MCF 10A (cell line): ENCODE measurements at regions not wholly inside any gene's neighbourhood (a gene's known extent, or its start where the extent isn't known, plus 50 kb on each side); places are given as distances from the start of the nearest gene placed in this dataset.

Experiments used
- BruUV-seq: library from RNA; stranded (reverse); fragments of 400-500 nt; replicated peaks from 2 replicates; lab custom pipeline; 2021; lab: Mats Ljungman, UMichigan
- CTCF ChIA-PET: fragments of 300-600 bp; sonication (Branson Sonifier 250); formaldehyde crosslinking; extraction: SDS; loops from one replicate; lab custom pipeline; 2021; ENCODE audit warnings: antibody characterized with exemption, inconsistent platforms; lab: Yijun Ruan, JAX
- POLR2A ChIA-PET: fragments of 300-600, 350-650 bp; sonication (Branson Sonifier 250); formaldehyde crosslinking; extraction: SDS; loops from one replicate; lab custom pipeline; 2020; ENCODE audit warnings: antibody characterized with exemption, inconsistent platforms; lab: Yijun Ruan, JAX
- DNase-seq: peaks from one replicate; pipeline ENCODE4 v3.0.0-alpha.2; 2018; ENCODE audit not compliant: unreplicated experiment
- H3K27ac Mint-ChIP-seq: one replicate; pipeline ENCODE4 v1.8.0; 2022; ENCODE audit warnings: mild to moderate bottlenecking, low read depth, mixed read lengths; ENCODE audit not compliant: unreplicated experiment
- H3K27me3 Mint-ChIP-seq: one replicate; pipeline ENCODE4 v1.8.0; 2022; ENCODE audit warnings: mixed read lengths; ENCODE audit not compliant: insufficient read depth, unreplicated experiment
- H3K36me3 Mint-ChIP-seq: one replicate; pipeline ENCODE4 v1.8.0; 2022; ENCODE audit warnings: mild to moderate bottlenecking, moderate library complexity, mixed read lengths; ENCODE audit not compliant: insufficient read depth, unreplicated experiment
- H3K4me1 Mint-ChIP-seq: one replicate; pipeline ENCODE4 v1.8.0; 2022; ENCODE audit warnings: mixed read lengths; ENCODE audit not compliant: insufficient read depth, unreplicated experiment
- H3K4me3 Mint-ChIP-seq: one replicate; pipeline ENCODE4 v1.8.0; 2022; ENCODE audit warnings: mild to moderate bottlenecking, moderate library complexity, mixed read lengths; ENCODE audit not compliant: unreplicated experiment
- H3K9me3 Mint-ChIP-seq: one replicate; pipeline ENCODE4 v1.8.0; 2022; ENCODE audit warnings: mixed read lengths; ENCODE audit not compliant: unreplicated experiment
- intact Hi-C: fragments of 100-400 bp; cut with micrococcal nuclease; formaldehyde crosslinking; loops from 2 replicates; pipeline ENCODE4 v1.14.1; 2022
- TF ChIP-seq, protein P1 (sequence below): fragments of 200-600 bp; IDR thresholded peaks from one replicate; pipeline ENCODE4 v1.8.0; 2022; ENCODE audit warnings: antibody characterized with exemption, mild to moderate bottlenecking; ENCODE audit not compliant: unreplicated experiment

- Mint-ChIP-seq H3K4me3 (no peak overlapping the region), H3K27ac (no peak overlapping the region), H3K4me1 (no peaks in the 10 kb centered on the region), H3K27me3 (no peaks in the 10 kb centered on the region), H3K9me3 (no peaks in the 10 kb centered on the region), H3K36me3 (no peaks in the 10 kb centered on the region)
- CTCF ChIA-PET = no interaction called here
- intact Hi-C loops = no loop called here
- no peak for DNase-seq
- BruUV-seq = no TSS peak
- TF ChIP-seq, protein P1, sequence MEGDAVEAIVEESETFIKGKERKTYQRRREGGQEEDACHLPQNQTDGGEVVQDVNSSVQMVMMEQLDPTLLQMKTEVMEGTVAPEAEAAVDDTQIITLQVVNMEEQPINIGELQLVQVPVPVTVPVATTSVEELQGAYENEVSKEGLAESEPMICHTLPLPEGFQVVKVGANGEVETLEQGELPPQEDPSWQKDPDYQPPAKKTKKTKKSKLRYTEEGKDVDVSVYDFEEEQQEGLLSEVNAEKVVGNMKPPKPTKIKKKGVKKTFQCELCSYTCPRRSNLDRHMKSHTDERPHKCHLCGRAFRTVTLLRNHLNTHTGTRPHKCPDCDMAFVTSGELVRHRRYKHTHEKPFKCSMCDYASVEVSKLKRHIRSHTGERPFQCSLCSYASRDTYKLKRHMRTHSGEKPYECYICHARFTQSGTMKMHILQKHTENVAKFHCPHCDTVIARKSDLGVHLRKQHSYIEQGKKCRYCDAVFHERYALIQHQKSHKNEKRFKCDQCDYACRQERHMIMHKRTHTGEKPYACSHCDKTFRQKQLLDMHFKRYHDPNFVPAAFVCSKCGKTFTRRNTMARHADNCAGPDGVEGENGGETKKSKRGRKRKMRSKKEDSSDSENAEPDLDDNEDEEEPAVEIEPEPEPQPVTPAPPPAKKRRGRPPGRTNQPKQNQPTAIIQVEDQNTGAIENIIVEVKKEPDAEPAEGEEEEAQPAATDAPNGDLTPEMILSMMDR = no peak
- POLR2A ChIA-PET = interaction anchor here (1.0 kb wide), 1 partner anchor 11 kb away, joined by 3 read pairs; no protein-coding TSS in a partner anchor
Measured at GRCh38 chr12:89988188-89988915, 279.7 kb upstream of the ATP2B1 start.

DNA sequence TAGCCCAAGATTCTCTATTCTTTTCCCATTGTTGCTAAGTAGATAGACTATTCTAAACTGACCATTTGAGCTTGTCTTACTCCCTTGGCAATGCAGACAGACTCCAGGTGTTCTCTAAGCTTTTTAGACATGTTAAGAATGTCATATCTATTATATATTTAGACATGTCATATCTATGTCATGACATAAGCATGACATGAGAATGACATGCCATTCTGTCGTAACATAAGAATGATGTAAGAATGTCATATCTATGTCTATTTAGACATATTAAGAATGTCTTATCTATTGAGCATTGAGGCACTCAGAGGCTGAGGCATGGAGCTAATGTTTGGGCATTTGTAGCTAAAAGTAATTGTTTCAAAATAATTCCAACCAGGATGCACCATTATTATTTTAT, 277.3 kb upstream of the ATP2B1 start:
- Mint-ChIP-seq H3K9me3 (no peaks in the 10 kb centered on the region), H3K4me3 (no peak overlapping the region), H3K27me3 (no peaks in the 10 kb centered on the region), H3K27ac (no peak overlapping the region), H3K36me3 (no peaks in the 10 kb centered on the region), H3K4me1 (no peaks in the 10 kb centered on the region)
- no TSS peak for BruUV-seq
- TF ChIP-seq, protein P1 = no peak
- intact Hi-C loops = no loop called here
- ChIA-PET CTCF (interaction anchor here (0.7 to 1.1 kb wide), 3 partner anchors 10 to 906 kb away, joined by 3 read pairs; no protein-coding TSS in a partner anchor), POLR2A (interaction anchor here (1.5 kb wide), 1 partner anchor 9 kb away, joined by 4 read pairs; no protein-coding TSS in a partner anchor)
- DNase-seq = no peak

- Mint-ChIP-seq H3K4me1 (peaks cover 6% of the 10 kb centered on the region), H3K36me3 (no peaks in the 10 kb centered on the region), H3K4me3 (no peak overlapping the region), H3K9me3 (no peaks in the 10 kb centered on the region), H3K27me3 (no peaks in the 10 kb centered on the region), H3K27ac (no peak overlapping the region)
- ChIA-PET CTCF (interaction anchor here (1.1 kb wide), 1 partner anchor 441 kb away, joined by 3 read pairs; no protein-coding TSS in a partner anchor), POLR2A (interaction anchor here (1.5 kb wide), 1 partner anchor 8 kb away, joined by 4 read pairs; no protein-coding TSS in a partner anchor)
- no peak for DNase-seq
- TF ChIP-seq, protein P1 = no peak
- BruUV-seq = no TSS peak
- intact Hi-C loops = no loop called here
Measured at GRCh38 chr12:89984846-89985245, 276.2 kb upstream of the ATP2B1 start.

DNA sequence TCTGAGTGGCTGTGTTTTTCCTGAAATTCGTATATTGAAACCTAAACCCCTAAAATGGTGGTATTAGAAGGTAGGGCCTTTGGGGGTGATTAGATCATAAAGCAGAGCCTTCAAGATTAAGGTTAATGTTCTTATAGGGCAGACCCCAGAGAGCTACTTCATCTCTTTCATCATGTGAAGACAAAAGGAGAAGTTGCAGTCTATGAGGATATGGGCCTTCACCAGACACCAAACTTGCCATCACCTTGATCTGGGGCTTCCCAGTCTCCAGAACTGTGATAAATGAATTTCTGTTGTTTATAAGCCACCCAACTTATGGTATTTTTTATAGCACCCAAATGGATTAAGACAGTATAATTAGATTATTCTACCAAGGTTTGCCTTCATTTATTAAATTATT, 275.0 kb upstream of the ATP2B1 start:
- CTCF ChIA-PET = no interaction called here
- POLR2A ChIA-PET = no interaction called here

More for the DNA sequence above, 275.0 kb upstream of the ATP2B1 start:
- BruUV-seq = no TSS peak
- intact Hi-C loops = no loop called here
- DNase-seq = no peak
- Mint-ChIP-seq H3K4me3 (no peak overlapping the region), H3K36me3 (no peaks in the 10 kb centered on the region), H3K27ac (no peak overlapping the region), H3K27me3 (no peaks in the 10 kb centered on the region), H3K9me3 (no peaks in the 10 kb centered on the region), H3K4me1 (peaks cover 6% of the 10 kb centered on the region)
- TF ChIP-seq, protein P1 = no peak
